A549 (cell line): ENCODE measurements at regions not wholly inside any gene's neighbourhood (a gene's known extent, or its start where the extent isn't known, plus 50 kb on each side); places are given as distances from the start of the nearest gene placed in this dataset.

ENCODE experiments used
- ATAC-seq, 2 experiments: fragments of 200-7000 bp in 1 of 2; fragments of >200 bp in 1 of 2; cut with Nextera tagmentation in 1 of 2; cut with Tn5 transposase in 1 of 2; 3 replicates each; pipeline versions ENCODE4 v1.8.0 to v1.9.1; 2018 to 2020; ENCODE audit warnings: mild to moderate bottlenecking in 1 of 2, moderate library complexity in 1 of 2
- CTCF ChIA-PET: fragments of 300-600 bp; sonication (Branson Sonifier 250); formaldehyde crosslinking; extraction: SDS; loops from one replicate; lab custom pipeline; 2021; ENCODE audit warnings: antibody characterized with exemption, inconsistent platforms; lab: Yijun Ruan, JAX
- POLR2A ChIA-PET: fragments of 350-600 bp; formaldehyde crosslinking; extraction: SDS; loops from one replicate; lab custom pipeline; 2021; ENCODE audit warnings: antibody characterized with exemption, inconsistent platforms; lab: Yijun Ruan, JAX
- DNase-seq, 2 experiments: peaks; one replicate each; pipeline versions ENCODE4 v3.0.0 to v3.0.0-alpha.2; 2011 to 2016; ENCODE audit warnings: low read depth in 1 of 2, low spot score in 1 of 2
- FAIRE-seq: peaks from 2 replicates; lab custom pipeline; 2011; peaks lifted over from hg19 to GRCh38; lab: Jason Lieb, UNC
- H3K27ac ChIP-seq, 2 experiments: fragments of >200 bp; sonication (Bioruptor Twin); formaldehyde crosslinking; 3 replicates each; pipeline ENCODE4 v1.5.1; 2016 to 2017
- H3K4me1 ChIP-seq: fragments of >200 bp; sonication (Bioruptor Twin); formaldehyde crosslinking; 3 replicates; pipeline ENCODE4 v1.6.1; 2016
- H3K4me2 ChIP-seq: fragments of >200 bp; sonication (Bioruptor Twin); formaldehyde crosslinking; 3 replicates; pipeline ENCODE4 v1.6.1; 2016
- H3K4me3 ChIP-seq: fragments of >200 bp; sonication (Bioruptor Twin); formaldehyde crosslinking; 3 replicates; pipeline ENCODE4 v1.5.1; 2016
- H3K9me3 ChIP-seq: fragments of >200 bp; sonication (Bioruptor Twin); formaldehyde crosslinking; 3 replicates; pipeline ENCODE4 v1.6.1; 2016
- ATOH8 ChIP-seq: fragments of 250-450 bp; sonication (Bioruptor Pico); IDR thresholded peaks from 2 replicates; pipeline ENCODE4 v1.5.0; 2020; ENCODE audit warnings: low read depth, mild to moderate bottlenecking, moderate library complexity
- CBX8 ChIP-seq: fragments of 200-600 bp; sonication (generic); IDR thresholded peaks from 2 replicates; pipeline ENCODE4 v1.6.1; 2016
- CEBPB ChIP-seq, 2 experiments: fragments of >200 bp in 1 of 2; sonication (Bioruptor Twin) in 1 of 2; formaldehyde crosslinking in 1 of 2; IDR thresholded peaks; 2 replicates each; pipeline ENCODE4 v1.6.1; 2012 to 2016
- CHD2 ChIP-seq: fragments of 150-350 bp; IDR thresholded peaks from 2 replicates; pipeline ENCODE4 v1.6.1; 2014; ENCODE audit warnings: low read length; ENCODE audit not compliant: partially characterized antibody
- CTCF ChIP-seq: fragments of >200 bp; sonication (Bioruptor Twin); formaldehyde crosslinking; IDR thresholded peaks from 3 replicates; pipeline ENCODE4 v1.5.1; 2016
- EHMT2 ChIP-seq: fragments of 200-600 bp; sonication (generic); IDR thresholded peaks from 2 replicates; pipeline ENCODE4 v1.6.1; 2016; ENCODE audit warnings: antibody characterized with exemption, low read depth, mild to moderate bottlenecking, moderate library complexity
- EP300 ChIP-seq, 2 experiments: fragments of >200 bp; sonication (Bioruptor Twin); formaldehyde crosslinking; IDR thresholded peaks; 2 replicates in 1 of 2; 3 replicates in 1 of 2; pipeline ENCODE4 v1.6.1; 2016 to 2017
- ESRRA ChIP-seq: fragments of 150-350 bp; IDR thresholded peaks from 2 replicates; pipeline ENCODE4 v1.6.1; 2014; ENCODE audit warnings: mild to moderate bottlenecking, low read length, borderline replicate concordance
- FOSB ChIP-seq: fragments of 250-450 bp; sonication (Bioruptor Pico); IDR thresholded peaks from 2 replicates; pipeline ENCODE4 v1.5.0; 2020; ENCODE audit warnings: mild to moderate bottlenecking, moderate library complexity
- HDAC2 ChIP-seq: fragments of 200-600 bp; sonication (generic); IDR thresholded peaks from 2 replicates; pipeline ENCODE4 v1.6.1; 2016
- HES2 ChIP-seq: fragments of >200 bp; sonication (Bioruptor Twin); formaldehyde crosslinking; IDR thresholded peaks from 2 replicates; pipeline ENCODE4 v1.6.1; 2016
- HOXA7 ChIP-seq: fragments of 250-450 bp; sonication (Bioruptor Pico); IDR thresholded peaks from 2 replicates; pipeline ENCODE4 v1.5.0; 2020; ENCODE audit warnings: mild to moderate bottlenecking, moderate library complexity
- HOXB13 ChIP-seq: fragments of 250-450 bp; sonication (Bioruptor Pico); IDR thresholded peaks from 2 replicates; pipeline ENCODE4 v1.5.0; 2020; ENCODE audit warnings: low read depth, mild to moderate bottlenecking, moderate library complexity
- HOXB5 ChIP-seq: fragments of 250-450 bp; sonication (Bioruptor Pico); IDR thresholded peaks from 2 replicates; pipeline ENCODE4 v1.5.0; 2020; ENCODE audit warnings: mild to moderate bottlenecking, moderate library complexity
- JUN ChIP-seq, 2 experiments: fragments of >200 bp; sonication (Bioruptor Twin); formaldehyde crosslinking; IDR thresholded peaks; 2 replicates in 1 of 2; 3 replicates in 1 of 2; pipeline ENCODE4 v1.6.1; 2016 to 2017
- KDM1A ChIP-seq: fragments of 200-600 bp; sonication (generic); IDR thresholded peaks from 2 replicates; pipeline ENCODE4 v1.6.1; 2016; ENCODE audit warnings: low read depth, mild to moderate bottlenecking
- KDM5A ChIP-seq: fragments of 200-600 bp; sonication (generic); IDR thresholded peaks from 2 replicates; pipeline ENCODE4 v1.6.1; 2016; ENCODE audit warnings: antibody characterized with exemption, mild to moderate bottlenecking
- MAZ ChIP-seq: fragments of 150-350 bp; IDR thresholded peaks from 2 replicates; pipeline ENCODE4 v1.6.1; 2014; ENCODE audit warnings: antibody characterized with exemption, low read depth, low read length, borderline replicate concordance
- MYC ChIP-seq: IDR thresholded peaks from 2 replicates; pipeline ENCODE4 v1.6.1; 2012; ENCODE audit warnings: mild to moderate bottlenecking, inconsistent platforms, low read length, improper control_type of control experiment, borderline replicate concordance
- NFE2L2 ChIP-seq: fragments of 150-350 bp; conservative IDR thresholded peaks from 2 replicates; pipeline ENCODE4 v1.6.1; 2014; ENCODE audit warnings: low read length
- NPAS2 ChIP-seq: fragments of 250-450 bp; sonication (Bioruptor Pico); IDR thresholded peaks from 2 replicates; pipeline ENCODE4 v1.8.0; 2022; ENCODE audit warnings: mild to moderate bottlenecking, moderate library complexity, borderline replicate concordance
- NR3C1 ChIP-seq: fragments of >200 bp; sonication (Bioruptor Twin); formaldehyde crosslinking; IDR thresholded peaks from 3 replicates; pipeline ENCODE4 v1.6.1; 2017
- PHF8 ChIP-seq: fragments of 200-600 bp; sonication (generic); IDR thresholded peaks from 2 replicates; pipeline ENCODE4 v1.6.1; 2016; ENCODE audit warnings: low read depth, mild to moderate bottlenecking, antibody characterized with exemption, moderate library complexity, borderline replicate concordance
- POLR2AphosphoS2 ChIP-seq: conservative IDR thresholded peaks from 2 replicates; pipeline ENCODE4 v1.6.1; 2012; ENCODE audit warnings: low read length, improper control_type of control experiment, inconsistent platforms
- RAD21 ChIP-seq, 2 experiments: fragments of >200 bp in 1 of 2; sonication (Bioruptor Twin) in 1 of 2; formaldehyde crosslinking in 1 of 2; IDR thresholded peaks in 1 of 2; conservative IDR thresholded peaks in 1 of 2; 2 replicates in 1 of 2; 3 replicates in 1 of 2; pipeline ENCODE4 v1.6.1; 2012 to 2018; ENCODE audit warnings: inconsistent platforms in 1 of 2
- RCOR1 ChIP-seq: fragments of 150-350 bp; IDR thresholded peaks from 2 replicates; pipeline ENCODE4 v1.6.1; 2014; ENCODE audit warnings: antibody characterized with exemption, low read length, low read depth
- SREBF2 ChIP-seq: fragments of 450-650 bp; IDR thresholded peaks from 2 replicates; pipeline ENCODE4 v1.6.1; 2014; ENCODE audit warnings: mild to moderate bottlenecking, moderate library complexity
- ZC3H11A ChIP-seq: fragments of 450-650 bp; IDR thresholded peaks from 2 replicates; pipeline ENCODE4 v1.6.1; 2014; ENCODE audit warnings: antibody characterized with exemption, mild to moderate bottlenecking
- ZNF302 ChIP-seq: fragments of 250-450 bp; sonication (Bioruptor Pico); IDR thresholded peaks from 2 replicates; pipeline ENCODE4 v1.9.0; 2021; ENCODE audit warnings: inconsistent platforms, mild to moderate bottlenecking, moderate library complexity
- WGBS: methylation state at CpG from one replicate; pipeline ENCODE4 v1.1.6; 2017; ENCODE audit errors: missing lambda C conversion rate; 5-methylcytosine and 5-hydroxymethylcytosine counted together
- TF ChIP-seq, protein P1 (sequence below): IDR thresholded peaks from 2 replicates; pipeline ENCODE4 v1.6.1; 2012; ENCODE audit warnings: low read depth, borderline replicate concordance

DNA sequence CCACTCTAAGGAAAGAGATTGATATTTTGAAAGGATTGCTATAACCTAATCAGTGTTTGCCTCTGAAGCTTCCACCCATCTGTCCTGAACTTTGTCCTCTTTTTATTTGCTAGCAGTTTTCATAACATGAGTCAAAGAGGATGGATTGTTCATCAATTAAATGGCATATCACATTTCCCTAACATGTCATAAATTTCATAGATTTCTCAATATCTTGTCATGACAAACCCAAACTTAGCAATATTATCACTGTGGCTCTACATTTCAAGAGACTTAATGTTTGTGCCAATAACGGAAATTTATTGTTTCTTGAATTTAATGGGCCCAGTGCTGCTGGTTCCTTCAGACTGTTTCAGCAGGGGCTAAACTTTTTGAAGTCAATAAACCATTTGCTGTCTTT, 330.3 kb downstream of the CAAP1 start:
- Histone ChIP-seq H3K4me1 (no peaks in the 10 kb centered on the region), H3K9me3 (no peaks in the 10 kb centered on the region), H3K27ac (no peak overlapping the region), H3K4me3 (no peak overlapping the region), H3K4me2 (no peak overlapping the region)
- CTCF ChIA-PET = no interaction called here
- 3% methylated on average over 1 of the region's 1 CpG for WGBS
- POLR2A ChIA-PET = no interaction called here
- DNase-seq = no peak
- no peak for FAIRE-seq
- ATAC-seq = no peak
- no peak for TF ChIP-seq HES2
- no peak for TF ChIP-seq HOXB13 (CRISPR knock-in tag)
- no peak for TF ChIP-seq CEBPB (IDR thresholded peaks at IDR 0.05)
- TF ChIP-seq ATOH8 (CRISPR knock-in tag) = no peak
- no peak for TF ChIP-seq PHF8
- no peak for TF ChIP-seq EHMT2
- no peak for TF ChIP-seq NFE2L2
- no peak for TF ChIP-seq ZC3H11A
- TF ChIP-seq ZNF302 = no peak
- TF ChIP-seq JUN (IDR thresholded peaks at IDR 0.05) = no peak
- no peak for TF ChIP-seq MAZ

GRCh38 chr9:26561928-26562327, 330.7 kb downstream of the CAAP1 start:
- POLR2A ChIA-PET = no interaction called here
- Histone ChIP-seq H3K4me3 (no peak overlapping the region), H3K4me1 (no peaks in the 10 kb centered on the region), H3K9me3 (no peaks in the 10 kb centered on the region), H3K4me2 (no peak overlapping the region), H3K27ac (no peak overlapping the region)
- no peak for DNase-seq
- 14% methylated on average over 3 of the region's 3 CpGs for WGBS
- no peak for ATAC-seq
- TF ChIP-seq KDM5A (no peak), RAD21 (conservative IDR thresholded peaks at IDR 0.05 in 1 of 2, IDR thresholded peaks at IDR 0.05 in 1 of 2) (no peak), SREBF2 (no peak), ESRRA (no peak), CBX8 (no peak), HOXB13 (CRISPR knock-in tag) (no peak), POLR2AphosphoS2 (no peak), HDAC2 (no peak), FOSB (no peak), EP300 (IDR thresholded peaks at IDR 0.05) (no peak), RCOR1 (no peak), NR3C1 (no peak), ZC3H11A (no peak)
- TF ChIP-seq, protein P1, sequence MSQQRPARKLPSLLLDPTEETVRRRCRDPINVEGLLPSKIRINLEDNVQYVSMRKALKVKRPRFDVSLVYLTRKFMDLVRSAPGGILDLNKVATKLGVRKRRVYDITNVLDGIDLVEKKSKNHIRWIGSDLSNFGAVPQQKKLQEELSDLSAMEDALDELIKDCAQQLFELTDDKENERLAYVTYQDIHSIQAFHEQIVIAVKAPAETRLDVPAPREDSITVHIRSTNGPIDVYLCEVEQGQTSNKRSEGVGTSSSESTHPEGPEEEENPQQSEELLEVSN = no peak
- CTCF ChIA-PET = no interaction called here
- FAIRE-seq = no peak

GRCh38 chr9:26559506-26559905, 333.1 kb downstream of the CAAP1 start:
- no peak overlapping the region for H3K4me2 ChIP-seq
- TF ChIP-seq CEBPB (IDR thresholded peaks at IDR 0.05) (no peak), HOXB5 (no peak), HOXA7 (no peak), KDM5A (no peak), ESRRA (no peak), MYC (no peak), FOSB (no peak), KDM1A (no peak), CTCF (no peak), CBX8 (no peak), CHD2 (no peak), NPAS2 (CRISPR knock-in tag) (no peak)
- TF ChIP-seq, protein P1 = no peak
- H3K9me3 ChIP-seq = peaks cover 3% of the 10 kb centered on the region; the same call in 1 of the 3 replicates
- no peak for FAIRE-seq
- ATAC-seq = no peak
- no peak overlapping the region for H3K27ac ChIP-seq
- no peaks in the 10 kb centered on the region for H3K4me1 ChIP-seq
- WGBS = 4% methylated on average over 3 of the region's 3 CpGs
- H3K4me3 ChIP-seq = no peak overlapping the region
- POLR2A ChIA-PET = no interaction called here
- CTCF ChIA-PET = no interaction called here
- no peak for DNase-seq
